IPS-18c (cell line): ENCODE measurements at regions not wholly inside any gene's neighbourhood (a gene's known extent, or its start where the extent isn't known, plus 50 kb on each side); places are given as distances from the start of the nearest gene placed in this dataset.
"Not testable (repeated sequence)": the region's sequence is repeated elsewhere in the genome, so short reads cannot be mapped to it uniquely, and the experiment has no call there.

Experiments
- H3K4me3 ChIP-seq: 2 replicates; pipeline ENCODE4 v1.7.0; 2013; ENCODE audit warnings: low read depth, mild to moderate bottlenecking, low read length, moderate library complexity; ENCODE audit not compliant: insufficient read depth
- H3K9me3 ChIP-seq: one replicate; pipeline ENCODE4 v1.6.1; 2013; ENCODE audit warnings: mild to moderate bottlenecking, low read length, moderate library complexity; ENCODE audit not compliant: control insufficient read depth, insufficient read depth

- no peaks in the 10 kb centered on the region for H3K9me3 ChIP-seq
- no peak overlapping the region for H3K4me3 ChIP-seq
Measured at GRCh38 chr3:176650478-176650877, 546.8 kb downstream of the TBL1XR1 start.

- Histone ChIP-seq H3K4me3 (no peak overlapping the region), H3K9me3 (no peaks in the 10 kb centered on the region)
Measured at GRCh38 chr3:176647987-176648386, 549.3 kb downstream of the TBL1XR1 start.

GRCh38 chr3:176633511-176633910 is 563.8 kb downstream of the TBL1XR1 start:
- Histone ChIP-seq H3K9me3 (no peaks in the 10 kb centered on the region), H3K4me3 (no peak overlapping the region)

GRCh38 chr3:176632925-176633324 is 564.4 kb downstream of the TBL1XR1 start:
- H3K9me3 ChIP-seq: no peaks in the 10 kb centered on the region
- H3K4me3 ChIP-seq: no peak overlapping the region

GRCh38 chr3:176631165-176631564 is 566.1 kb downstream of the TBL1XR1 start:
- Histone ChIP-seq H3K9me3 (no peaks in the 10 kb centered on the region), H3K4me3 (no peak overlapping the region)

- Histone ChIP-seq H3K9me3 (no peaks in the 10 kb centered on the region), H3K4me3 (no peak overlapping the region)
Measured at GRCh38 chr3:176628101-176628639, 569.1 kb downstream of the TBL1XR1 start.

- Histone ChIP-seq H3K4me3 (no peak overlapping the region), H3K9me3 (no peaks in the 10 kb centered on the region)
Measured at GRCh38 chr3:176623468-176624150, 573.7 kb downstream of the TBL1XR1 start.

GRCh38 chr3:176619833-176620232 is 577.4 kb downstream of the TBL1XR1 start:
- no peaks in the 10 kb centered on the region for H3K9me3 ChIP-seq

GRCh38 chr3:176615826-176616225 is 581.5 kb downstream of the TBL1XR1 start:
- H3K9me3 ChIP-seq: no peaks in the 10 kb centered on the region
- H3K4me3 ChIP-seq: no peak overlapping the region

More at GRCh38 chr3:176619833-176620232, 577.4 kb downstream of the TBL1XR1 start:
- no peak overlapping the region for H3K4me3 ChIP-seq

- no peak overlapping the region for H3K4me3 ChIP-seq
- H3K9me3 ChIP-seq: no peaks in the 10 kb centered on the region
Measured at GRCh38 chr3:176611703-176612102, 585.6 kb downstream of the TBL1XR1 start.

GRCh38 chr3:176609361-176609760 is 587.9 kb downstream of the TBL1XR1 start:
- Histone ChIP-seq H3K9me3 (no peaks in the 10 kb centered on the region), H3K4me3 (no peak overlapping the region)

GRCh38 chr3:176605553-176605952 is 591.7 kb downstream of the TBL1XR1 start:
- H3K4me3 ChIP-seq: not testable (repeated sequence)

GRCh38 chr3:176595307-176595706 is 602.0 kb downstream of the TBL1XR1 start:
- Histone ChIP-seq H3K4me3 (no peak overlapping the region), H3K9me3 (no peaks in the 10 kb centered on the region)

More at GRCh38 chr3:176605553-176605952, 591.7 kb downstream of the TBL1XR1 start:
- not testable (repeated sequence) for H3K9me3 ChIP-seq

GRCh38 chr3:176590722-176591121 is 606.6 kb downstream of the TBL1XR1 start:
- no peak overlapping the region for H3K4me3 ChIP-seq
- no peaks in the 10 kb centered on the region for H3K9me3 ChIP-seq

GRCh38 chr3:176587089-176587488 is 610.2 kb downstream of the TBL1XR1 start:
- H3K9me3 ChIP-seq: no peaks in the 10 kb centered on the region
- no peak overlapping the region for H3K4me3 ChIP-seq

- H3K4me3 ChIP-seq: no peak overlapping the region
- no peaks in the 10 kb centered on the region for H3K9me3 ChIP-seq
Measured at GRCh38 chr3:176584413-176585176, 612.7 kb downstream of the TBL1XR1 start.

- Histone ChIP-seq H3K4me3 (no peak overlapping the region), H3K9me3 (no peaks in the 10 kb centered on the region)
Measured at GRCh38 chr3:176583956-176584355, 613.3 kb downstream of the TBL1XR1 start.

GRCh38 chr3:176581589-176581988 is 615.7 kb downstream of the TBL1XR1 start:
- H3K4me3 ChIP-seq: no peak overlapping the region
- H3K9me3 ChIP-seq: no peaks in the 10 kb centered on the region
